K562 (cell line): ENCODE measurements at regions not wholly inside any gene's neighbourhood (a gene's known extent, or its start where the extent isn't known, plus 50 kb on each side); places are given as distances from the start of the nearest gene placed in this dataset.

Experiments
- ATAC-seq: fragments of 200-7000 bp; cut with Tn5 transposase; 3 replicates; pipeline ENCODE4 v1.9.1; 2020; ENCODE audit warnings: moderate library complexity
- BruUV-seq: library from RNA; stranded (reverse); fragments of 400-500 nt; replicated peaks from 2 replicates; lab custom pipeline; 2021; lab: Mats Ljungman, UMichigan
- CTCF ChIA-PET: fragments of 300-600 bp; formaldehyde crosslinking; extraction: SDS; loops from one replicate; lab custom pipeline; 2021; ENCODE audit warnings: low intra/inter-chr PET ratio; lab: Yijun Ruan, JAX
- POLR2A ChIA-PET: fragments of 300-600, 350-650 bp; sonication (Branson Sonifier 250); formaldehyde crosslinking; extraction: SDS; loops from one replicate; lab custom pipeline; 2021; ENCODE audit warnings: antibody characterized with exemption, inconsistent platforms; lab: Yijun Ruan, JAX
- DNase-seq, 4 experiments: peaks; one replicate each; pipeline versions ENCODE4 v3.0.0 to v3.0.0-alpha.2; 2011 to 2018; ENCODE audit warnings: low spot score in 3 of 4, mixed read lengths in 3 of 4; ENCODE audit errors: extremely low read depth in 1 of 4
- FAIRE-seq: peaks from 2 replicates; lab custom pipeline; 2011; peaks lifted over from hg19 to GRCh38; lab: Jason Lieb, UNC
- H2AFZ ChIP-seq: 2 replicates; pipeline ENCODE4 v1.6.0; 2011; ENCODE audit warnings: low read depth, low read length, control low read depth, inconsistent platforms
- H3K27ac ChIP-seq: fragments of 200-600 bp; 3 replicates; pipeline ENCODE4 v1.8.0; 2011; ENCODE audit warnings: low read depth, mild to moderate bottlenecking, control low read depth, inconsistent platforms, low read length, moderate library complexity, mixed read lengths; ENCODE audit errors: extremely low read depth
- H3K27me3 ChIP-seq, 2 experiments: fragments of 300-600 bp in 1 of 2; 2 replicates in 1 of 2; 3 replicates in 1 of 2; pipeline versions ENCODE4 v1.6.0 to v1.8.0; 2011; ENCODE audit warnings: inconsistent platforms in 2 of 2, low read length in 2 of 2, mild to moderate bottlenecking in 1 of 2, mixed read lengths in 1 of 2, moderate library complexity in 1 of 2; ENCODE audit not compliant: control insufficient read depth in 2 of 2, insufficient read depth in 2 of 2
- H3K36me3 ChIP-seq: fragments of 300-600 bp; 3 replicates; pipeline ENCODE4 v1.8.0; 2011; ENCODE audit warnings: mild to moderate bottlenecking, low read length, inconsistent platforms; ENCODE audit not compliant: control insufficient read depth, insufficient read depth
- H3K4me1 ChIP-seq, 2 experiments: fragments of 200-600 bp in 1 of 2; replicated peaks in 1 of 2; 2 replicates in 1 of 2; 3 replicates in 1 of 2; pipeline versions ENCODE4 v1.5.1 to v1.8.0; 2011; ENCODE audit warnings: inconsistent platforms in 2 of 2, low read length in 2 of 2, mild to moderate bottlenecking in 1 of 2, mixed read lengths in 1 of 2, moderate library complexity in 1 of 2; ENCODE audit not compliant: control insufficient read depth in 2 of 2, insufficient read depth in 2 of 2
- H3K4me2 ChIP-seq: 2 replicates; pipeline ENCODE4 v1.6.1; 2011; ENCODE audit warnings: low read length, control low read depth, inconsistent platforms, mixed read lengths; ENCODE audit not compliant: insufficient read depth
- H3K4me3 ChIP-seq: fragments of 200-600 bp; sonication (generic), shearing (Covaris generic); 2 replicates; pipeline ENCODE4 v1.5.1; 2016; ENCODE audit warnings: control low read depth, inconsistent platforms
- H3K79me2 ChIP-seq: fragments of 200-600 bp; 3 replicates; pipeline ENCODE4 v1.8.0; 2011; ENCODE audit warnings: low read length, inconsistent platforms; ENCODE audit not compliant: control insufficient read depth, insufficient read depth
- H3K9ac ChIP-seq, 2 experiments: 2 replicates each; pipeline versions ENCODE4 v1.6.0 to v1.6.1; 2011; ENCODE audit warnings: low read depth in 2 of 2, low read length in 2 of 2, control low read depth in 1 of 2, inconsistent platforms in 1 of 2, mild to moderate bottlenecking in 1 of 2, mixed read lengths in 1 of 2; ENCODE audit not compliant: insufficient read depth in 1 of 2
- H3K9me1 ChIP-seq: one replicate; pipeline ENCODE4 v1.6.0; 2011; ENCODE audit warnings: inconsistent platforms, mild to moderate bottlenecking, low read length, moderate library complexity; ENCODE audit not compliant: control insufficient read depth, insufficient read depth
- H3K9me3 ChIP-seq: replicated peaks from 2 replicates; pipeline ENCODE4 v1.5.1; 2011; ENCODE audit warnings: low read depth, low read length, inconsistent platforms; ENCODE audit not compliant: control insufficient read depth, insufficient read depth
- H4K20me1 ChIP-seq: replicated peaks from 2 replicates; pipeline ENCODE4 v1.6.1; 2011; ENCODE audit warnings: low read length, inconsistent platforms, mixed read lengths; ENCODE audit not compliant: control insufficient read depth, insufficient read depth
- CHD4 ChIP-seq: fragments of 200-600 bp; sonication (generic); IDR thresholded peaks from 3 replicates; pipeline ENCODE4 v1.6.1; 2012; ENCODE audit warnings: low read depth, mild to moderate bottlenecking, mixed read lengths, low read length, inconsistent platforms; ENCODE audit not compliant: insufficient read depth, insufficient replicate concordance, poor library complexity, severe bottlenecking
- HDAC3 ChIP-seq: fragments of 450-650 bp; IDR thresholded peaks from 2 replicates; pipeline ENCODE4 v1.6.1; 2018; ENCODE audit warnings: borderline replicate concordance, mild to moderate bottlenecking, moderate library complexity; ENCODE audit not compliant: partially characterized antibody
- HSF4 ChIP-seq: fragments of 250-450 bp; sonication (Bioruptor Pico); IDR thresholded peaks from 2 replicates; pipeline ENCODE4 v2.1.2; 2022; ENCODE audit warnings: mild to moderate bottlenecking, moderate library complexity, borderline replicate concordance
- PCBP2 ChIP-seq: fragments of 200-400 bp; formaldehyde crosslinking; IDR thresholded peaks from 2 replicates; pipeline ENCODE4 v1.6.1; 2018; ENCODE audit warnings: low read length, low read depth, mild to moderate bottlenecking, moderate library complexity; ENCODE audit not compliant: poor library complexity, severe bottlenecking
- ZNF717 ChIP-seq: fragments of 250-450 bp; sonication (Bioruptor Pico); IDR thresholded peaks from 2 replicates; pipeline ENCODE4 v1.5.0; 2021
- WGBS: fragments of 100-300 bp; shearing (Covaris generic); methylation state at CpG from one replicate; pipeline ENCODE4 v1.1.6; 2016; ENCODE audit warnings: low coverage, mixed read lengths; ENCODE audit not compliant: insufficient coverage; ENCODE audit errors: missing lambda C conversion rate; 5-methylcytosine and 5-hydroxymethylcytosine counted together
- in situ Hi-C: fragments of 300-500 bp; cut with MboI; formaldehyde crosslinking; loops from 4 replicates; pipeline ENCODE4 v1.15.0; 2018; ENCODE audit warnings: inconsistent platforms, mixed read lengths
- intact Hi-C: fragments of 100-400 bp; cut with micrococcal nuclease; formaldehyde crosslinking; loops from 2 replicates; pipeline ENCODE4 v1.14.2; 2022
- TF ChIP-seq, protein P1 (sequence below): fragments of 250-450 bp; sonication (Bioruptor Pico); IDR thresholded peaks from 2 replicates; pipeline ENCODE4 v1.5.0; 2021
- TF ChIP-seq, protein P2 (sequence below): sonication (generic); formaldehyde crosslinking; IDR thresholded peaks from 2 replicates; pipeline ENCODE4 v1.8.0; 2023; ENCODE audit warnings: missing genetic modification reagents, mild to moderate bottlenecking, borderline replicate concordance

DNA sequence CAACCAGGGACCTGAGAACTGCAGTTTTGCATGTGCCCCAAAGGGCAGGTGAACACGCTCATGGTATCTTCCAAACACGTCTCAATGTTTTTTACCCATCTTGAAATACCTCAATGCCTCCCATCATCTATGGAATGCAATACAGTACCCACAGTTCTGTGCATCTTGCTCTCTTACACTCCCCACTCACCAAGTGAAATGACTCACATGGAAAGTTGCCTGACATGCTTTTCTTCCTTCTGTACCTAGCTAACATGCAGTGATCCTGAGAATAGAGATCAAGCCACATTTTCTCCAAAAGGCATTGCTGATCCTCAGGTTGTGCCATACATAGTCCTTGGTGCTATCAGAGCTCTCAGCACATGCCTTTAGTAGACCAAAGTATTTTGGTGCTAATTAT, 373.9 kb downstream of the GPD2 start:
- in situ Hi-C loops, result no loop called here
- no TSS peak for BruUV-seq
- no peak for TF ChIP-seq PCBP2
- TF ChIP-seq CHD4, result no peak
- TF ChIP-seq HDAC3, result no peak
- TF ChIP-seq, protein P1, sequence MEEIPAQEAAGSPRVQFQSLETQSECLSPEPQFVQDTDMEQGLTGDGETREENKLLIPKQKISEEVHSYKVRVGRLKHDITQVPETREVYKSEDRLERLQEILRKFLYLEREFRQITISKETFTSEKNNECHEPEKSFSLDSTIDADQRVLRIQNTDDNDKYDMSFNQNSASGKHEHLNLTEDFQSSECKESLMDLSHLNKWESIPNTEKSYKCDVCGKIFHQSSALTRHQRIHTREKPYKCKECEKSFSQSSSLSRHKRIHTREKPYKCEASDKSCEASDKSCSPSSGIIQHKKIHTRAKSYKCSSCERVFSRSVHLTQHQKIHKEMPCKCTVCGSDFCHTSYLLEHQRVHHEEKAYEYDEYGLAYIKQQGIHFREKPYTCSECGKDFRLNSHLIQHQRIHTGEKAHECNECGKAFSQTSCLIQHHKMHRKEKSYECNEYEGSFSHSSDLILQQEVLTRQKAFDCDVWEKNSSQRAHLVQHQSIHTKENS (CRISPR knock-in tag), result no peak
- TF ChIP-seq, protein P2, sequence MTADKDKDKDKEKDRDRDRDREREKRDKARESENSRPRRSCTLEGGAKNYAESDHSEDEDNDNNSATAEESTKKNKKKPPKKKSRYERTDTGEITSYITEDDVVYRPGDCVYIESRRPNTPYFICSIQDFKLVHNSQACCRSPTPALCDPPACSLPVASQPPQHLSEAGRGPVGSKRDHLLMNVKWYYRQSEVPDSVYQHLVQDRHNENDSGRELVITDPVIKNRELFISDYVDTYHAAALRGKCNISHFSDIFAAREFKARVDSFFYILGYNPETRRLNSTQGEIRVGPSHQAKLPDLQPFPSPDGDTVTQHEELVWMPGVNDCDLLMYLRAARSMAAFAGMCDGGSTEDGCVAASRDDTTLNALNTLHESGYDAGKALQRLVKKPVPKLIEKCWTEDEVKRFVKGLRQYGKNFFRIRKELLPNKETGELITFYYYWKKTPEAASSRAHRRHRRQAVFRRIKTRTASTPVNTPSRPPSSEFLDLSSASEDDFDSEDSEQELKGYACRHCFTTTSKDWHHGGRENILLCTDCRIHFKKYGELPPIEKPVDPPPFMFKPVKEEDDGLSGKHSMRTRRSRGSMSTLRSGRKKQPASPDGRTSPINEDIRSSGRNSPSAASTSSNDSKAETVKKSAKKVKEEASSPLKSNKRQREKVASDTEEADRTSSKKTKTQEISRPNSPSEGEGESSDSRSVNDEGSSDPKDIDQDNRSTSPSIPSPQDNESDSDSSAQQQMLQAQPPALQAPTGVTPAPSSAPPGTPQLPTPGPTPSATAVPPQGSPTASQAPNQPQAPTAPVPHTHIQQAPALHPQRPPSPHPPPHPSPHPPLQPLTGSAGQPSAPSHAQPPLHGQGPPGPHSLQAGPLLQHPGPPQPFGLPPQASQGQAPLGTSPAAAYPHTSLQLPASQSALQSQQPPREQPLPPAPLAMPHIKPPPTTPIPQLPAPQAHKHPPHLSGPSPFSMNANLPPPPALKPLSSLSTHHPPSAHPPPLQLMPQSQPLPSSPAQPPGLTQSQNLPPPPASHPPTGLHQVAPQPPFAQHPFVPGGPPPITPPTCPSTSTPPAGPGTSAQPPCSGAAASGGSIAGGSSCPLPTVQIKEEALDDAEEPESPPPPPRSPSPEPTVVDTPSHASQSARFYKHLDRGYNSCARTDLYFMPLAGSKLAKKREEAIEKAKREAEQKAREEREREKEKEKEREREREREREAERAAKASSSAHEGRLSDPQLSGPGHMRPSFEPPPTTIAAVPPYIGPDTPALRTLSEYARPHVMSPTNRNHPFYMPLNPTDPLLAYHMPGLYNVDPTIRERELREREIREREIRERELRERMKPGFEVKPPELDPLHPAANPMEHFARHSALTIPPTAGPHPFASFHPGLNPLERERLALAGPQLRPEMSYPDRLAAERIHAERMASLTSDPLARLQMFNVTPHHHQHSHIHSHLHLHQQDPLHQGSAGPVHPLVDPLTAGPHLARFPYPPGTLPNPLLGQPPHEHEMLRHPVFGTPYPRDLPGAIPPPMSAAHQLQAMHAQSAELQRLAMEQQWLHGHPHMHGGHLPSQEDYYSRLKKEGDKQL, result no peak
- no peak for TF ChIP-seq HSF4
- no peak for TF ChIP-seq ZNF717 (CRISPR knock-in tag)

More for the DNA sequence above, 373.9 kb downstream of the GPD2 start:
- Histone ChIP-seq H3K9ac (no peak overlapping the region), H3K27me3 (no peaks in the 10 kb centered on the region), H2AFZ (no peak overlapping the region), H3K79me2 (no peaks in the 10 kb centered on the region), H3K9me1 (no peaks in the 10 kb centered on the region), H3K9me3 (no peaks in the 10 kb centered on the region), H3K36me3 (no peaks in the 10 kb centered on the region), H3K27ac (no peak overlapping the region), H3K4me2 (no peak overlapping the region), H3K4me1 (no peaks in the 10 kb centered on the region), H3K4me3 (no peak overlapping the region), H4K20me1 (no peaks in the 10 kb centered on the region)
- DNase-seq (no peak), FAIRE-seq (no peak), ATAC-seq (no peak)
- intact Hi-C loops, result no loop called here
- CTCF ChIA-PET, result no interaction called here
- 9% methylated on average over 2 of the region's 2 CpGs for WGBS
- POLR2A ChIA-PET, result no interaction called here
